Omental fat pad (tissue), 3 donors: ENCODE measurements at regions not wholly inside any gene's neighbourhood (a gene's known extent, or its start where the extent isn't known, plus 50 kb on each side); places are given as distances from the start of the nearest gene placed in this dataset.
"Not testable (repeated sequence)": the region's sequence is repeated elsewhere in the genome, so short reads cannot be mapped to it uniquely, and the experiment has no call there.

Source experiments
- ATAC-seq: fragments of 150-250 bp; one replicate; pipeline ENCODE4 v1.9.1; 2016; ENCODE audit warnings: mild to moderate bottlenecking, moderate library complexity; ENCODE audit not compliant: low FRiP score
- DNase-seq: peaks from one replicate; pipeline ENCODE4 v3.0.0-alpha.2; 2019; ENCODE audit warnings: low spot score
- TF ChIP-seq, protein P1 (sequence below), 3 donors: fragments of 450-650 bp; IDR thresholded peaks; one replicate each; pipeline ENCODE4 v1.5.1; 2016 to 2017; ENCODE audit warnings: antibody characterized with exemption in 3 of 3, mild to moderate bottlenecking in 3 of 3, moderate library complexity in 2 of 3

DNA sequence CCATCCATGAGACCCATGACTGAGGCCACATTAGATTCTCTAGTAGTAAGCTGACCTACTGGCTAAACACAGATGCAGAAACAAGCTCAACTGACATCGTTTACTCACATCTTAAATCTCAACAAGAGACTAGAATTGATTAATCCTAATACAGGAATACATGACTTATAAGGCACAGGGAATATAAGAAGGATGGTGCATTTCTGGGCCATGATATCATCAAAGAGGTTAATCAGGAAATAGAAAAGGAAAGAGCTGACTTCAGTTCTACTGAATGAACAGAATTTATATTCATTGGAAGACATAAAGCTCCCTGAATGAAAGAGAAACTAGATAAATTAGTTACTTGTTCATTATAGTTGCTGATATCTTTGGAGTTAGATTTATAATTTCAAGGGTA is 1406.5 kb downstream of the STIM2 start:
- TF ChIP-seq, protein P1, sequence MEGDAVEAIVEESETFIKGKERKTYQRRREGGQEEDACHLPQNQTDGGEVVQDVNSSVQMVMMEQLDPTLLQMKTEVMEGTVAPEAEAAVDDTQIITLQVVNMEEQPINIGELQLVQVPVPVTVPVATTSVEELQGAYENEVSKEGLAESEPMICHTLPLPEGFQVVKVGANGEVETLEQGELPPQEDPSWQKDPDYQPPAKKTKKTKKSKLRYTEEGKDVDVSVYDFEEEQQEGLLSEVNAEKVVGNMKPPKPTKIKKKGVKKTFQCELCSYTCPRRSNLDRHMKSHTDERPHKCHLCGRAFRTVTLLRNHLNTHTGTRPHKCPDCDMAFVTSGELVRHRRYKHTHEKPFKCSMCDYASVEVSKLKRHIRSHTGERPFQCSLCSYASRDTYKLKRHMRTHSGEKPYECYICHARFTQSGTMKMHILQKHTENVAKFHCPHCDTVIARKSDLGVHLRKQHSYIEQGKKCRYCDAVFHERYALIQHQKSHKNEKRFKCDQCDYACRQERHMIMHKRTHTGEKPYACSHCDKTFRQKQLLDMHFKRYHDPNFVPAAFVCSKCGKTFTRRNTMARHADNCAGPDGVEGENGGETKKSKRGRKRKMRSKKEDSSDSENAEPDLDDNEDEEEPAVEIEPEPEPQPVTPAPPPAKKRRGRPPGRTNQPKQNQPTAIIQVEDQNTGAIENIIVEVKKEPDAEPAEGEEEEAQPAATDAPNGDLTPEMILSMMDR (IDR thresholded peaks at IDR 0.05), result no peak
- no peak for ATAC-seq
- no peak for DNase-seq

DNA sequence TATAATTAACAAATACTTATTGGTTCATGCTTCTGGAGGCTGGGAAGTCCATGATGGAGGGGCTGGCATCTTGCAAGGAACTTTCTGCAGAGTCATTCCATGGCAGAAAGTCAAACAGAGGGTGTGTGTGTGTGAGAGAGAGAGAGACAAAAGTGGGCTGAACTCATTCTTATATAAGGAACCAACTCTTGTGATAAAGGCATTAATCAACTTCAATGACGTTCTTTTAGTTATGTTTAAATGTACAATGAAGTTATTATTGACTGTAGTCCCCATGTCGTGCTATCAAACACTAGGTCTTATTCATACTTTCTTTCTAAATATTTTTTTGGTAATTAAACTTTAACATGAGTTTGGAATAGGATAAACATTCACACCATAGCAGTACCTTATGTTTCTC is 1408.8 kb downstream of the STIM2 start:
- TF ChIP-seq, protein P1 (IDR thresholded peaks at IDR 0.05), result no peak
- DNase-seq (no peak), ATAC-seq (no peak)

DNA sequence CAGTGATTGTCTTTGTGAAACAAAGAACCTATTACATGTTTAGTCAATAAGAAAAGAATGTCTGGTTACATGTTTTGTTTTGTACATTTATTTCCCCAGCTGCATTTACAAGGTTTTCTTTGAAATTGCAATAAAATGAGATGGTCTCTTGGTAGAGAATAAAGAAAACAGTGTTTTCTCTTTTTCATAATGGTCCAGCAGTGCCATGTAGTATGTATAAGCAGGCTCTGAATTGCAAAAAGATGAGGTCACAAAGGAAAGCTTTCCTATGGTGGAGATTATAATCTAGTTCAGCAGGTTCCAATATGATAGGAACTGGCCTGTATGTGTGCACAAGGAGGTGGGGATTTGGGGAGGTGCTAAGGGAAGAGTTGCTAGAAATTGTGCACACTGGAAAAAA is 1417.3 kb downstream of the STIM2 start:
- TF ChIP-seq, protein P1 (IDR thresholded peaks at IDR 0.05), result no peak
- ATAC-seq (no peak), DNase-seq (no peak)

DNA sequence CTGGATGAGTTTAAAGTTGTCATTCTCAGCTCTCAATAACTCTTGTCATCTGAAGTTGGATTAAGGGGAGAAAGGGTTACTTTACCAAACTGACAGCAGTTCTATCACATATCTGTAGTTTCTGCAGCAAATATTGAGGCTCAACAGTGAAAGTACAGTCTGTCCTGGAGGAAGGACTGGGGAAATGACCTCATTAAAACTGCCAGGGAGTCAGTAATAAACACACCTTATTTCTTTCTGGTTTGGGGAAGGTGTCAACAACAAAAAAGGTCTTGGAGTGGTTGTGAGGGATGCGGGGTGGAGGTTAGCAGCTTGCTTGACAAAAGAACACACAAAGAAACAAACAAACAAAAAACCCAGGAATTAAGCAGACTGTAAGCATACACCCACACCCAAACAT is 1418.0 kb downstream of the STIM2 start:
- DNase-seq (no peak), ATAC-seq (no peak)
- TF ChIP-seq, protein P1 (IDR thresholded peaks at IDR 0.05), result no peak

DNA sequence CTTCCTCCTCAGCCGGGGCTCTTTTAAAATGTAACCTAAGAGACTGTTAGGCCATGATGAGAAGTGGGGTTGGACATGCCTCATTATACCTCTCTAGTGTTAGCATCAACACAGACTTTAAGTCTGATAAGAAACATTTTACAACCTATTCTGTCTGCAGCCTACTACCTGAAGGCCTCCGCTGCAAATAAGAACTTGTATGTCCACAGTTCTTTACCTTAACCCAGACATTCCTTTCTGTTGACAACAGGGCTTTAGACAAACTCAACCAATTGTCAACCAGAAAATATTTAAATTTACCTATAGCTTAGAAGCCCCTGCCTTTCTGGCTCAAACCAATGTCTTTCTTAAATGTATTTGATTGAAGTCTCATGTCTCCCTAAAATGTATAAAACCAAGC is 1418.6 kb downstream of the STIM2 start:
- TF ChIP-seq, protein P1 (IDR thresholded peaks at IDR 0.05), result no peak
- DNase-seq (no peak), ATAC-seq (no peak)

DNA sequence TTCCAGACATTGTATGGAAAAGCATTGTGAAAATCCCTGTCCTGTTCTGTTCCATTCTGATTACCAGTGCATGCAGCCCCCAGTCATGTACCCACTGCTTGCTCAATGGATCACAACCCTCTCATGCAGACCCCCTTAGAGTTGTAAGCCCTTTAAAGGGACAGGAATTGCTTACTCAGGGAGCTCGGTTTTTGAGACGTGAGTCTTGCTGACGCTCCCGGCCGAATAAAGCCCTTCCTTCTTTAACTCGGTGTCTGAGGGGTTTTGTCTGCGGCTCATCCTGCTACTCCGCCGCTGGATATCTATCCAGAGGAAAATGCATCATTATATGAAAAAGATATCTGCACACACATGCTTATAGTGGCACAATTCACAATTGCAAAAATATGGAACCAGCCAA is 1425.6 kb downstream of the STIM2 start:
- not testable (repeated sequence) for DNase-seq, ATAC-seq

DNA sequence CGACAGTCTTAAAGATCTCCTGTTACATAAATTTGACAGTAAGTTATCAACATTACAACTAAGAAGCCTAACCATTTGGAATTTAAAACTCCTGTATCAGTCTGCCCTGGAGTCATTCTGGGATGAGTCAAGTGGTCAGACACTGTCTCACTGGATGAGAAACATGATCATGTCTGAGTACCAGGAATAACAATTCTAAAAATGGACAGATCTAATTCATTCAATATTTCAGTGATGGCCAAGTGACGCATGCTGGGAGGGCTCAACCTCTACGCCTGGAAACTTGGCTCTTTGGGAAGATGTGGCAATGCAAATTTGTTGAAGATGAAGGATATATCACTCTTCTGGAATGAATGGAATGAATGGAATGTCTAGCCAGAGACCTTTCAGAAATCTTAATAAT is 1427.2 kb downstream of the STIM2 start:
- peak; percentile 100 for ATAC-seq
- TF ChIP-seq, protein P1 (IDR thresholded peaks at IDR 0.05), result no peak

DNA sequence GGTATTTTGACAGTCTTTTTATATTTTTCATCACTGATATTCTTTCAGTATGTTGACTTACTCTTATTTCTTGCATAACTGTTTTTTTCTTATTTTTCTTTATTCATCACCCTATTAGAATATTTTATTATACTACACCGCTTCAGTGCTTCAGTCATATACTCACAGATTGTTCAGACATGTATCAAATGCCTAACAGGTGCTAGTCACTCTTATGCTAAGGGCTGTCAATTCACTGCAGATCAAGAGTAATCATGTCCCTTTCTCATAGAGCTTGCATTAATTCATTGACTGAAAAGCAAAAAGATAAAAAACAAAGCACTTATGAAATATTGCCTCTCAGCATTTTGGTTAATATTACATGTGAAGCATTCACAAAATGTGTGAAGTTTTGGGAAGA is 1435.6 kb downstream of the STIM2 start:
- no peak for ATAC-seq
- TF ChIP-seq, protein P1 (IDR thresholded peaks at IDR 0.05), result no peak
- no peak for DNase-seq

More for the DNA sequence above, 1427.2 kb downstream of the STIM2 start:
- no peak for DNase-seq
